ENCODE measurements at regions not wholly inside any gene's neighbourhood (a gene's known extent, or its start where the extent isn't known, plus 50 kb on each side); places are given as distances from the start of the nearest gene placed in this dataset.
"Not testable (repeated sequence)": the region's sequence is repeated elsewhere in the genome, so short reads cannot be mapped to it uniquely, and the experiment has no call there.

- WGBS, 2 experiments (ENCODE audit: insufficient coverage in 2 of 2): no CpG with 5 or more reads among the region's 4 CpGs
- not testable (repeated sequence) for H3K9me3 ChIP-seq (ENCODE audit: control insufficient read depth, low read length); H3K4me3 ChIP-seq (ENCODE audit: extremely low read depth, insufficient read depth, low read length, poor library complexity, severe bottlenecking); H3K4me1 ChIP-seq (ENCODE audit: control insufficient read depth, insufficient read depth, low read length, poor library complexity, severe bottlenecking); H3K36me3 ChIP-seq (ENCODE audit: control insufficient read depth, insufficient read depth, low read length); H3K27ac ChIP-seq (ENCODE audit: low read depth, low read length, severe bottlenecking)
Observed at GRCh38 chr4:93950239-93950638, 121.7 kb downstream of the ATOH1 start.

- Histone ChIP-seq H3K4me3 (ENCODE audit: extremely low read depth, insufficient read depth, low read length, poor library complexity, severe bottlenecking) (no peak overlapping the region), H3K9me3 (ENCODE audit: control insufficient read depth, low read length) (no peaks in the 10 kb centered on the region), H3K36me3 (ENCODE audit: control insufficient read depth, insufficient read depth, low read length) (no peaks in the 10 kb centered on the region), H3K4me1 (ENCODE audit: control insufficient read depth, insufficient read depth, low read length, poor library complexity, severe bottlenecking) (no peaks in the 10 kb centered on the region), H3K27ac (ENCODE audit: low read depth, low read length, severe bottlenecking) (no peak overlapping the region)
- WGBS, 2 experiments (ENCODE audit: insufficient coverage in 2 of 2): 89 to 100% methylated on average over 1 of the region's 1 CpG
Observed at GRCh38 chr4:93957186-93957585, 128.6 kb downstream of the ATOH1 start.

DNA sequence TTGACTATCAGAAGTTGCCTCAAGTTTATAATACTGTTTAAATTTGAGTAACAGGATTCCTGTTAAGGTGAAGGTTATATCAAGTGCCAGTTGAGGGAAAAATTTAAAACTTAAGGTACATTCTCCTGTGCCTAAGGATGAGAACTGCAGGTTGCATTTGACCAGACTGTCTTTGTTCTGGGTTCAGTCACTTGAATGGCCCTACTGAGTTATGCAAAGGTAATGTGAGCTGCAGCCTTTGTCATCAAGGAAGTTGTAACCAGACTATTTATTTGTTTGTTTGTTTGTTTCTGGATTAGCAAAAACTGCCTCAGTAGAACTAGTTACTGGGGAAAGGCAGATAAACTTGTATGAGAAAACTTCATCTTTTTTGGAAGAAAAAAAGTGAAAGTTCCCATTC lies 131.9 kb downstream of the ATOH1 start:
- no peaks in the 10 kb centered on the region for H3K4me1 ChIP-seq (ENCODE audit: control insufficient read depth, insufficient read depth, low read length, poor library complexity, severe bottlenecking)
- no peak overlapping the region for H3K27ac ChIP-seq (ENCODE audit: low read depth, low read length, severe bottlenecking)
- no peaks in the 10 kb centered on the region for H3K36me3 ChIP-seq (ENCODE audit: control insufficient read depth, insufficient read depth, low read length)
- H3K9me3 ChIP-seq (ENCODE audit: control insufficient read depth, low read length): no peaks in the 10 kb centered on the region
- H3K4me3 ChIP-seq (ENCODE audit: extremely low read depth, insufficient read depth, low read length, poor library complexity, severe bottlenecking): no peak overlapping the region

DNA sequence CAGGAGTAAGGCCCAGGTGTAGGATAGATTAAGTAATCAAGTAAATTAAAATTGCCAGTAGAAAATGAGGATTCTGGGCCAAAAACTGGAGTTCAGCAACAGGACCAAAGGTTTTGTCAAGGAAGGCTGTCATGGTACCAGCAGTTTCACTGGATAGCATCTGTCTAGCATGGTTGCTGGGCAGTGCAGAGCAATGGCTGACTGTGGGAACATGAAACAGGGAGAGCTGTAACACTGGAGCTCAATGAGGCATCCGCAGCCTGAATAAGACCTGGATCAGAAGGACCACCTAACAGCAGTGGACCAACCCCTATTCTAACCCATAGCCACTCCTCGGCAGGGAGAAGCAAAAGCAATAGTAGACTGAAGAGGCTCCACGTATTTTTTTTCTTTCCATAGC lies 132.4 kb downstream of the ATOH1 start:
- no peak overlapping the region for H3K4me3 ChIP-seq (ENCODE audit: extremely low read depth, insufficient read depth, low read length, poor library complexity, severe bottlenecking)
- no peaks in the 10 kb centered on the region for H3K4me1 ChIP-seq (ENCODE audit: control insufficient read depth, insufficient read depth, low read length, poor library complexity, severe bottlenecking)
- H3K9me3 ChIP-seq (ENCODE audit: control insufficient read depth, low read length): no peaks in the 10 kb centered on the region
- 80% methylated on average over 1 of the region's 3 CpGs; no CpG with 5 or more reads in 1 of the 2 experiments for WGBS, 2 experiments (ENCODE audit: insufficient coverage in 2 of 2)
- no peaks in the 10 kb centered on the region for H3K36me3 ChIP-seq (ENCODE audit: control insufficient read depth, insufficient read depth, low read length)
- no peak overlapping the region for H3K27ac ChIP-seq (ENCODE audit: low read depth, low read length, severe bottlenecking)

DNA sequence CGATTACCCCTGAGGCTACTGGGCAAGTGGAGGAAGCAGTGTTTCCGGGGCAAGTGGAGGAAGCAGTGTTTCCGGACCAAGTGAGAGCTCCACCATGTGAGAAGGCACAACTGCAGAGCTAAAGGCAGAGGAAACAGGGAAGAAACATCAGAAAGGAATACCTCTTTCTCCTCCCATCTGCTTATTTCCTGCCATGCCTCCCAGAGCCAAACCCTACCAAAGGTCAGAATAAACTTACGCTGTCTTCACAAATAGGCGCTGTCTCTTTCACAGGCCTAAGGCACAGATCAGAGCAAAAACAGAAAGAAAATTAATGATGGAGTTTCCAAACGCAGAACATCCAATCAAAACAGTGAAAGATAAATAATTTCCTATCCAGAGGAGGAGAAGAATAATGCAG lies 153.0 kb downstream of the ATOH1 start:
- H3K4me1 ChIP-seq (ENCODE audit: control insufficient read depth, insufficient read depth, low read length, poor library complexity, severe bottlenecking): no peaks in the 10 kb centered on the region
- 80 to 95% methylated on average over 3 to 4 of the region's 6 CpGs for WGBS, 2 experiments (ENCODE audit: insufficient coverage in 2 of 2)
- H3K27ac ChIP-seq (ENCODE audit: low read depth, low read length, severe bottlenecking): no peak overlapping the region
- no peaks in the 10 kb centered on the region for H3K9me3 ChIP-seq (ENCODE audit: control insufficient read depth, low read length)
- H3K36me3 ChIP-seq (ENCODE audit: control insufficient read depth, insufficient read depth, low read length): no peaks in the 10 kb centered on the region
- H3K4me3 ChIP-seq (ENCODE audit: extremely low read depth, insufficient read depth, low read length, poor library complexity, severe bottlenecking): no peak overlapping the region

DNA sequence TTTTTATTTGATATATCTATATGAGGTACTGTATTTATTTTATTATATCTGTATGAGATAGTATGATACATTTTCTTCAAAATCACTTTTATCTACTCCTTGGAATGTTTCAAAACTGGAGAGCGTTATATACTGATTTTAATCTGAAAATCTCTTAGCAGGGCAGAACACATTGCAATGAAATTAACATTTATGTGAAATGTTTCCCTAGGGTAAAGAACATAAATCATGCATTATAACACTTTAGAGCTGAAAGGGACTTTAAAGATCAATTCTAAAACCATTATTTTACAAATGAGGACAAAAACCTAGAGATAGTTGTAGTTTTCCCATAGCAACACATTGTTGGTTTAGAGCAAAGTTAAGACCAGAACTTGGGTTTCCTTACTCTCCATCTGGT lies 153.7 kb downstream of the ATOH1 start:
- H3K4me3 ChIP-seq (ENCODE audit: extremely low read depth, insufficient read depth, low read length, poor library complexity, severe bottlenecking): no peak overlapping the region
- no peaks in the 10 kb centered on the region for H3K9me3 ChIP-seq (ENCODE audit: control insufficient read depth, low read length)
- no peak overlapping the region for H3K27ac ChIP-seq (ENCODE audit: low read depth, low read length, severe bottlenecking)
- WGBS, 2 experiments (ENCODE audit: insufficient coverage in 2 of 2): no CpG with 5 or more reads among the region's 1 CpG
- H3K36me3 ChIP-seq (ENCODE audit: control insufficient read depth, insufficient read depth, low read length): no peaks in the 10 kb centered on the region
- H3K4me1 ChIP-seq (ENCODE audit: control insufficient read depth, insufficient read depth, low read length, poor library complexity, severe bottlenecking): no peaks in the 10 kb centered on the region

GRCh38 chr4:93983140-93983539 lies 154.6 kb downstream of the ATOH1 start:
- no peaks in the 10 kb centered on the region for H3K36me3 ChIP-seq (ENCODE audit: control insufficient read depth, insufficient read depth, low read length)
- H3K4me1 ChIP-seq (ENCODE audit: control insufficient read depth, insufficient read depth, low read length, poor library complexity, severe bottlenecking): no peaks in the 10 kb centered on the region
- no peaks in the 10 kb centered on the region for H3K9me3 ChIP-seq (ENCODE audit: control insufficient read depth, low read length)
- H3K27ac ChIP-seq (ENCODE audit: low read depth, low read length, severe bottlenecking): no peak overlapping the region
- WGBS, 2 experiments (ENCODE audit: insufficient coverage in 2 of 2): 95 to 96% methylated on average over 3 of the region's 3 CpGs
- no peak overlapping the region for H3K4me3 ChIP-seq (ENCODE audit: extremely low read depth, insufficient read depth, low read length, poor library complexity, severe bottlenecking)

GRCh38 chr4:93994175-93994994 lies 165.8 kb downstream of the ATOH1 start:
- WGBS, 2 experiments (ENCODE audit: insufficient coverage in 2 of 2): 79 to 81% methylated on average over 2 of the region's 5 CpGs
- H3K4me1 ChIP-seq (ENCODE audit: control insufficient read depth, insufficient read depth, low read length, poor library complexity, severe bottlenecking): no peaks in the 10 kb centered on the region

DNA sequence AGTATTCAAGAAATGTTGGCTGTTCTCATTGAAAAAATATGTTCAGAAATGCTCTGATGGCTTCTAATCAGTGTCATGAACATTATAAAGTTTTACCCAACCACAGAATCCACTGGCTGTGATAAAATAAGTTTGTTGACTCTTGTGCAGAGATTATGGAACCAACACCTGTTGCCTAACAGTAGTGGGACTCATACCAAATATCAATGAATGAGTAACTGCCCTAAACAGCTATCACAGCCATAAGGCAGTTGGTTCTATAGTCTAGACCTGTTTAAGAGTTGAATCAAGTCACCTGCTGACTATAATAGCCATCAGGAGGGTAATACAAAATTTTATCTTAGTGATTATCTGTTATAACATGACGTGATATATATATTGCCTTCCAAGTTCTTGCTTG lies 168.3 kb downstream of the ATOH1 start:
- Histone ChIP-seq H3K4me1 (ENCODE audit: control insufficient read depth, insufficient read depth, low read length, poor library complexity, severe bottlenecking) (no peaks in the 10 kb centered on the region), H3K27ac (ENCODE audit: low read depth, low read length, severe bottlenecking) (no peak overlapping the region), H3K36me3 (ENCODE audit: control insufficient read depth, insufficient read depth, low read length) (no peaks in the 10 kb centered on the region), H3K9me3 (ENCODE audit: control insufficient read depth, low read length) (no peaks in the 10 kb centered on the region), H3K4me3 (ENCODE audit: extremely low read depth, insufficient read depth, low read length, poor library complexity, severe bottlenecking) (no peak overlapping the region)
- no CpG with 5 or more reads among the region's 1 CpG for WGBS, 2 experiments (ENCODE audit: insufficient coverage in 2 of 2)

More at GRCh38 chr4:93994175-93994994, 165.8 kb downstream of the ATOH1 start:
- Histone ChIP-seq H3K4me3 (ENCODE audit: extremely low read depth, insufficient read depth, low read length, poor library complexity, severe bottlenecking) (no peak overlapping the region), H3K9me3 (ENCODE audit: control insufficient read depth, low read length) (no peaks in the 10 kb centered on the region), H3K27ac (ENCODE audit: low read depth, low read length, severe bottlenecking) (no peak overlapping the region), H3K36me3 (ENCODE audit: control insufficient read depth, insufficient read depth, low read length) (no peaks in the 10 kb centered on the region)

- Histone ChIP-seq H3K27ac (ENCODE audit: low read depth, low read length, severe bottlenecking) (no peak overlapping the region), H3K9me3 (ENCODE audit: control insufficient read depth, low read length) (no peaks in the 10 kb centered on the region), H3K36me3 (ENCODE audit: control insufficient read depth, insufficient read depth, low read length) (no peaks in the 10 kb centered on the region), H3K4me1 (ENCODE audit: control insufficient read depth, insufficient read depth, low read length, poor library complexity, severe bottlenecking) (no peaks in the 10 kb centered on the region), H3K4me3 (ENCODE audit: extremely low read depth, insufficient read depth, low read length, poor library complexity, severe bottlenecking) (no peak overlapping the region)
- 60% methylated on average over 1 of the region's 1 CpG; no CpG with 5 or more reads in 1 of the 2 experiments for WGBS, 2 experiments (ENCODE audit: insufficient coverage in 2 of 2)
Observed at GRCh38 chr4:94000559-94000958, 172.0 kb downstream of the ATOH1 start.

DNA sequence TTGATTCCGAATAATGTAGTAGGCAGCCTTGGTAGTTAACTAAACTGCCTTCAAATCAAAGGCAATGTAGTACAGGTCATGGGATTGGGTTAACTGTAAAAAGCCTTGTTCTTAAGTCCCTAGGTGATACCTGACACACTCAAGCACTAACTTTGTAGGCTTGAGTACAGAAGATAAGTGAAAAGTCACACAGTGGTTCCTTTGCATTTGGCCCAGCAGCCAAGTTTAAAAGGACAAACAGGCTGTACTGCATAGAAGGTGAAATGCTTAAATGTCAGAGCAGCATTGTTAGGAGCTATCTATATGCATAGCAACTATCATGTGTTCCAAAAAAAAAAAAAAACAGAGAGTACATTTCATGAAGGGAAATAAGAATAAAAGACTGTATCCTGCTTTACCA lies 178.4 kb downstream of the ATOH1 start:
- Histone ChIP-seq H3K36me3 (ENCODE audit: control insufficient read depth, insufficient read depth, low read length) (no peaks in the 10 kb centered on the region), H3K4me3 (ENCODE audit: extremely low read depth, insufficient read depth, low read length, poor library complexity, severe bottlenecking) (no peak overlapping the region), H3K9me3 (ENCODE audit: control insufficient read depth, low read length) (no peaks in the 10 kb centered on the region), H3K4me1 (ENCODE audit: control insufficient read depth, insufficient read depth, low read length, poor library complexity, severe bottlenecking) (no peaks in the 10 kb centered on the region), H3K27ac (ENCODE audit: low read depth, low read length, severe bottlenecking) (no peak overlapping the region)
- 100% methylated on average over 1 of the region's 1 CpG; no CpG with 5 or more reads in 1 of the 2 experiments for WGBS, 2 experiments (ENCODE audit: insufficient coverage in 2 of 2)

Data from mesodermal cell (in vitro differentiated cells).